Germinal center (tissue), 1 donor: ENCODE measurements at regions not wholly inside any gene's neighbourhood (a gene's known extent, or its start where the extent isn't known, plus 50 kb on each side); places are given as distances from the start of the nearest gene placed in this dataset.
"Not testable (repeated sequence)": the region's sequence is repeated elsewhere in the genome, so short reads cannot be mapped to it uniquely, and the experiment has no call there.

Experiments
- DNase-seq: peaks from one replicate; pipeline ENCODE4 v3.0.0; 2012; ENCODE audit warnings: mixed read lengths, low spot score

- DNase-seq: no peak
These were observed 266.6 kb downstream of the PRELID2 start for GRCh38 chr5:145568581-145568980.

- no peak for DNase-seq
These were observed 272.2 kb downstream of the PRELID2 start for GRCh38 chr5:145562931-145563330.

GRCh38 chr5:145558288-145558687 lies 276.9 kb downstream of the PRELID2 start:
- no peak for DNase-seq

GRCh38 chr5:145557345-145557744 lies 277.8 kb downstream of the PRELID2 start:
- DNase-seq: no peak

- DNase-seq: no peak
These were observed 280.7 kb downstream of the PRELID2 start for GRCh38 chr5:145554399-145554798.

- DNase-seq: no peak
These were observed 282.0 kb downstream of the PRELID2 start for GRCh38 chr5:145553177-145553576.

- DNase-seq: no peak
These were observed 283.4 kb downstream of the PRELID2 start for GRCh38 chr5:145551714-145552113.

- DNase-seq: no peak
These were observed 287.0 kb downstream of the PRELID2 start for GRCh38 chr5:145548097-145548496.

GRCh38 chr5:145544401-145544800 lies 290.7 kb downstream of the PRELID2 start:
- DNase-seq: no peak

GRCh38 chr5:145543968-145544367 lies 291.2 kb downstream of the PRELID2 start:
- DNase-seq: no peak

- no peak for DNase-seq
These were observed 294.8 kb downstream of the PRELID2 start for GRCh38 chr5:145540375-145540774.

- DNase-seq: no peak
These were observed 295.9 kb downstream of the PRELID2 start for GRCh38 chr5:145539201-145539600.

- DNase-seq: no peak
These were observed 299.0 kb downstream of the PRELID2 start for GRCh38 chr5:145536133-145536532.

- no peak for DNase-seq
These were observed 304.0 kb downstream of the PRELID2 start for GRCh38 chr5:145531038-145531734.

GRCh38 chr5:145521523-145521922 lies 313.6 kb downstream of the PRELID2 start:
- DNase-seq: no peak

GRCh38 chr5:145521066-145521465 lies 314.1 kb downstream of the PRELID2 start:
- no peak for DNase-seq

- DNase-seq: no peak
These were observed 314.8 kb downstream of the PRELID2 start for GRCh38 chr5:145520335-145520734.

- DNase-seq: not testable (repeated sequence)
These were observed 317.6 kb downstream of the PRELID2 start for GRCh38 chr5:145517588-145517987.

GRCh38 chr5:145511351-145511750 lies 323.8 kb downstream of the PRELID2 start:
- DNase-seq: no peak

- DNase-seq: no peak
These were observed 324.4 kb downstream of the PRELID2 start for GRCh38 chr5:145510769-145511168.

- no peak for DNase-seq
These were observed 324.8 kb downstream of the PRELID2 start for GRCh38 chr5:145510324-145510723.

GRCh38 chr5:145509336-145510136 lies 325.6 kb downstream of the PRELID2 start:
- no peak for DNase-seq

GRCh38 chr5:145506185-145506850 lies 328.8 kb downstream of the PRELID2 start:
- DNase-seq: no peak
